GM18508 (cell line): ENCODE measurements at regions not wholly inside any gene's neighbourhood (a gene's known extent, or its start where the extent isn't known, plus 50 kb on each side); places are given as distances from the start of the nearest gene placed in this dataset.

Source experiments
- ATAC-seq: cut with Tn5 transposase; IDR thresholded peaks from one replicate; pipeline ENCODE4 v1.9.1; 2021; ENCODE audit warnings: moderate number of reproducible peaks; ENCODE audit not compliant: insufficient read depth, unreplicated experiment

GRCh38 chr3:24639061-24639460 is 144.4 kb upstream of the THRB start:
- ATAC-seq = no peak

- ATAC-seq = no peak
Measured at GRCh38 chr3:24639481-24640329, 145.1 kb upstream of the THRB start.

- ATAC-seq = no peak
Measured at GRCh38 chr3:24640330-24640877, 145.8 kb upstream of the THRB start.

GRCh38 chr3:24641628-24642027 is 147.0 kb upstream of the THRB start:
- ATAC-seq = no peak

GRCh38 chr3:24645047-24645446 is 150.4 kb upstream of the THRB start:
- ATAC-seq = no peak

- ATAC-seq = no peak
Measured at GRCh38 chr3:24646790-24647189, 152.1 kb upstream of the THRB start.

- ATAC-seq = no peak
Measured at GRCh38 chr3:24648063-24648462, 153.4 kb upstream of the THRB start.

- no peak for ATAC-seq
Measured at GRCh38 chr3:24650839-24651238, 156.2 kb upstream of the THRB start.

GRCh38 chr3:24657870-24658510 is 163.3 kb upstream of the THRB start:
- ATAC-seq = no peak

- ATAC-seq = no peak
Measured at GRCh38 chr3:24661175-24661584, 166.5 kb upstream of the THRB start.

GRCh38 chr3:24662449-24663345 is 168.0 kb upstream of the THRB start:
- no peak for ATAC-seq

GRCh38 chr3:24663406-24663805 is 168.8 kb upstream of the THRB start:
- no peak for ATAC-seq

- no peak for ATAC-seq
Measured at GRCh38 chr3:24668039-24668438, 173.4 kb upstream of the THRB start.

- no peak for ATAC-seq
Measured at GRCh38 chr3:24670871-24671270, 176.2 kb upstream of the THRB start.

GRCh38 chr3:24673596-24673995 is 178.9 kb upstream of the THRB start:
- ATAC-seq = no peak

GRCh38 chr3:24674261-24674660 is 179.6 kb upstream of the THRB start:
- ATAC-seq = no peak

- no peak for ATAC-seq
Measured at GRCh38 chr3:24678021-24678420, 183.4 kb upstream of the THRB start.

GRCh38 chr3:24678421-24678865 is 183.8 kb upstream of the THRB start:
- no peak for ATAC-seq

- no peak for ATAC-seq
Measured at GRCh38 chr3:24679429-24679828, 184.8 kb upstream of the THRB start.

GRCh38 chr3:24680214-24680967 is 185.7 kb upstream of the THRB start:
- ATAC-seq = no peak
